PC-3 (cell line): ENCODE measurements at regions not wholly inside any gene's neighbourhood (a gene's known extent, or its start where the extent isn't known, plus 50 kb on each side); places are given as distances from the start of the nearest gene placed in this dataset.

Experiments
- ATAC-seq: fragments of 200-7000 bp; cut with Tn5 transposase; 2 replicates; pipeline ENCODE4 v1.9.1; 2020; ENCODE audit warnings: mild to moderate bottlenecking, moderate library complexity
- BruUV-seq: library from RNA; stranded (reverse); fragments of 400-500 nt; replicated peaks from 2 replicates; lab custom pipeline; 2021; lab: Mats Ljungman, UMichigan
- CTCF ChIA-PET: fragments of 300-600 bp; sonication (Branson Sonifier 250); formaldehyde crosslinking; loops from one replicate; lab custom pipeline; 2022; ENCODE audit warnings: antibody characterized with exemption; lab: Charles Lee
- POLR2A ChIA-PET: fragments of 300-600 bp; sonication (Branson Sonifier 250); formaldehyde crosslinking; loops from one replicate; lab custom pipeline; 2022; ENCODE audit warnings: antibody characterized with exemption; ENCODE audit not compliant: unreplicated experiment; lab: Charles Lee
- DNase-seq: peaks from one replicate; pipeline ENCODE4 v3.0.0-alpha.2; 2015
- H2AFZ ChIP-seq: fragments of 300-600 bp; sonication (generic); 2 replicates; pipeline ENCODE4 v1.6.0; 2016; ENCODE audit warnings: antibody characterized with exemption, low read length
- H3F3A ChIP-seq: fragments of 300-600 bp; sonication (generic); one replicate; pipeline ENCODE4 v1.6.0; 2017; ENCODE audit warnings: antibody characterized with exemption, low read length, control low read depth, mild to moderate bottlenecking; ENCODE audit not compliant: unreplicated experiment
- H3K27ac ChIP-seq: fragments of 300-600 bp; sonication (generic); 2 replicates; pipeline ENCODE4 v1.5.1; 2016; ENCODE audit warnings: mild to moderate bottlenecking, low read length
- H3K27me3 ChIP-seq: fragments of 300-600 bp; sonication (generic); 2 replicates; pipeline ENCODE4 v1.6.1; 2016; ENCODE audit warnings: low read length, mixed read lengths
- H3K36me3 ChIP-seq: fragments of 300-600 bp; sonication (generic); 2 replicates; pipeline ENCODE4 v1.6.1; 2016; ENCODE audit warnings: low read depth, mixed run types, low read length, mixed read lengths
- H3K4me1 ChIP-seq: fragments of 300-600 bp; sonication (generic); 2 replicates; pipeline ENCODE4 v1.5.1; 2016; ENCODE audit warnings: low read length; ENCODE audit not compliant: insufficient read depth
- H3K4me2 ChIP-seq: fragments of 300-600 bp; sonication (generic); 2 replicates; pipeline ENCODE4 v1.6.0; 2016; ENCODE audit warnings: low read length
- H3K4me3 ChIP-seq: fragments of 300-600 bp; sonication (generic); 2 replicates; pipeline ENCODE4 v1.5.1; 2016; ENCODE audit warnings: mild to moderate bottlenecking, low read length, mixed read lengths
- H3K79me2 ChIP-seq: fragments of 300-600 bp; sonication (generic); 2 replicates; pipeline ENCODE4 v1.6.1; 2017; ENCODE audit warnings: low read length, mixed read lengths
- H3K9ac ChIP-seq: fragments of 300-600 bp; sonication (generic); 2 replicates; pipeline ENCODE4 v1.6.0; 2016; ENCODE audit warnings: mild to moderate bottlenecking, low read length
- H3K9me2 ChIP-seq: fragments of 300-600 bp; sonication (generic); replicated peaks from 2 replicates; pipeline ENCODE4 v1.6.1; 2016; ENCODE audit warnings: mixed run types, low read length, mixed read lengths
- H3K9me3 ChIP-seq: fragments of 300-600 bp; sonication (generic); 2 replicates; pipeline ENCODE4 v1.6.1; 2016; ENCODE audit warnings: low read length, mixed read lengths
- H4K20me1 ChIP-seq: fragments of 300-600 bp; sonication (generic); 2 replicates; pipeline ENCODE4 v1.6.1; 2016; ENCODE audit warnings: low read length, mixed read lengths
- EZH2 ChIP-seq: fragments of 300-600 bp; sonication (generic); IDR thresholded peaks from one replicate; pipeline ENCODE4 v1.6.1; 2017; ENCODE audit warnings: antibody characterized with exemption, mild to moderate bottlenecking, low read length; ENCODE audit not compliant: unreplicated experiment
- EZH2phosphoT487 ChIP-seq: fragments of 300-600 bp; sonication (generic); IDR thresholded peaks from 2 replicates; pipeline ENCODE4 v1.6.1; 2018; ENCODE audit warnings: mild to moderate bottlenecking, antibody characterized with exemption, low read length, borderline replicate concordance
- intact Hi-C: fragments of 100-400 bp; cut with micrococcal nuclease; formaldehyde crosslinking; loops from 2 replicates; pipeline ENCODE4 v1.9.0; 2023
- TF ChIP-seq, protein P1 (sequence below): fragments of 300-600 bp; sonication (generic); conservative IDR thresholded peaks from 2 replicates; pipeline ENCODE4 v1.5.1; 2017; ENCODE audit warnings: antibody characterized with exemption, low read depth, mild to moderate bottlenecking, low read length

DNA sequence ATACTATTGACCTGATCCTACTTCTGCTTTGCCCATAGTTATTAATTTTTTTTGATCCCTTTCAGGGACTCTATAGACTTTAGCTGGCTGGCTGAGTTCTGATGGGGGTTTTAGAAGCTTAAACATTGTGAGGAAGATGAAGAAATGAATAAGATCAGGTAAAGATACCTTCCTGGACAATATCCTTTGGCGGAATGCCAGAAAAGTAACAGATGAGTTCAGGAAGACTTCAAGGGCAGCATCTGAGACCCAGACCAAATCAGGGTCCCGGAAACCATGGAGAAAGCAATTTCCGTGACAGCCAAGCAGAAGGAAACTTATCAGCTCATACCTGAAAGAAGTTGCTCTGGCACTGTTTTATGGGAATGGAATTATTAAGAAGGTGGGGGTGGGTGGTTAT is 100.4 kb downstream of the XCL2 start:
- H3K36me3 ChIP-seq, result no peaks in the 10 kb centered on the region
- H3K9me3 ChIP-seq, result no peaks in the 10 kb centered on the region
- no peaks in the 10 kb centered on the region for H3F3A ChIP-seq
- H3K4me2 ChIP-seq, result no peak overlapping the region
- intact Hi-C loops, result loop anchor here (5.0 kb wide), 1 partner anchor 904 kb away; no protein-coding TSS in a partner anchor
- BruUV-seq, result no TSS peak
- no peaks in the 10 kb centered on the region for H3K9me2 ChIP-seq
- no peak for DNase-seq
- H3K27ac ChIP-seq, result no peak overlapping the region
- no peaks in the 10 kb centered on the region for H3K27me3 ChIP-seq
- no peak overlapping the region for H2AFZ ChIP-seq
- H4K20me1 ChIP-seq, result no peaks in the 10 kb centered on the region
- TF ChIP-seq EZH2 (no peak), EZH2phosphoT487 (no peak)
- TF ChIP-seq, protein P1, sequence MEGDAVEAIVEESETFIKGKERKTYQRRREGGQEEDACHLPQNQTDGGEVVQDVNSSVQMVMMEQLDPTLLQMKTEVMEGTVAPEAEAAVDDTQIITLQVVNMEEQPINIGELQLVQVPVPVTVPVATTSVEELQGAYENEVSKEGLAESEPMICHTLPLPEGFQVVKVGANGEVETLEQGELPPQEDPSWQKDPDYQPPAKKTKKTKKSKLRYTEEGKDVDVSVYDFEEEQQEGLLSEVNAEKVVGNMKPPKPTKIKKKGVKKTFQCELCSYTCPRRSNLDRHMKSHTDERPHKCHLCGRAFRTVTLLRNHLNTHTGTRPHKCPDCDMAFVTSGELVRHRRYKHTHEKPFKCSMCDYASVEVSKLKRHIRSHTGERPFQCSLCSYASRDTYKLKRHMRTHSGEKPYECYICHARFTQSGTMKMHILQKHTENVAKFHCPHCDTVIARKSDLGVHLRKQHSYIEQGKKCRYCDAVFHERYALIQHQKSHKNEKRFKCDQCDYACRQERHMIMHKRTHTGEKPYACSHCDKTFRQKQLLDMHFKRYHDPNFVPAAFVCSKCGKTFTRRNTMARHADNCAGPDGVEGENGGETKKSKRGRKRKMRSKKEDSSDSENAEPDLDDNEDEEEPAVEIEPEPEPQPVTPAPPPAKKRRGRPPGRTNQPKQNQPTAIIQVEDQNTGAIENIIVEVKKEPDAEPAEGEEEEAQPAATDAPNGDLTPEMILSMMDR, result no peak
- ChIA-PET CTCF (interaction anchor here (0.8 kb wide), 1 partner anchor 56 kb away, joined by 3 read pairs; no protein-coding TSS in a partner anchor), POLR2A (no interaction called here)
- H3K4me1 ChIP-seq, result no peaks in the 10 kb centered on the region
- ATAC-seq, result no peak
- H3K9ac ChIP-seq, result no peak overlapping the region
- no peak overlapping the region for H3K4me3 ChIP-seq
- no peaks in the 10 kb centered on the region for H3K79me2 ChIP-seq

DNA sequence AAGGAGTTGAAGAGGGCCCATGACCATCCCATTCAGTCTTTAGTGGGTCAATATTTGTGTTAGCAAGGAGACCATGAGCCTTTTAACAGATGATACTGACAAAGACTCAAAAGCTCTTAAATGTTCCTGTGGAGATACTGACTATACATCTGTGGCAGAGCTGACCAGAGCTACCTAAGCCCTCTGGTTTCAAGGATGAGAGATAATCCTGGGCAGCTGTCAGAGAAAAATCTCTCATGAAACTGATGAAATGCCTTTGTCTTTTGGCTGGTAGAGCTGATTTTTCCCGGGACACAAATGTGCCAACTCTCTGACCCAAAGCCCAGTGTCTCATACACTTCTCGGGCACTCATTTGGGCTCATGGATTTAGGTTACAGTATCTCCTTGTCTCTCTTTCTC is 100.9 kb downstream of the XCL2 start:
- no peak overlapping the region for H3K27ac ChIP-seq
- TF ChIP-seq EZH2 (no peak), EZH2phosphoT487 (no peak)
- TF ChIP-seq, protein P1, result no peak
- CTCF ChIA-PET, result interaction anchor here (0.8 kb wide), 1 partner anchor 56 kb away, joined by 3 read pairs; no protein-coding TSS in a partner anchor
- H3K4me1 ChIP-seq, result no peaks in the 10 kb centered on the region
- H3K36me3 ChIP-seq, result no peaks in the 10 kb centered on the region
- H2AFZ ChIP-seq, result no peak overlapping the region
- no peaks in the 10 kb centered on the region for H4K20me1 ChIP-seq
- DNase-seq (no peak), ATAC-seq (no peak)
- no TSS peak for BruUV-seq
- H3K9me2 ChIP-seq, result no peaks in the 10 kb centered on the region
- H3K4me2 ChIP-seq, result no peak overlapping the region
- H3K9ac ChIP-seq, result no peak overlapping the region
- no peak overlapping the region for H3K4me3 ChIP-seq
- intact Hi-C loops, result loop anchor here (5.0 kb wide), 1 partner anchor 904 kb away; no protein-coding TSS in a partner anchor
- no peaks in the 10 kb centered on the region for H3K9me3 ChIP-seq
- POLR2A ChIA-PET, result no interaction called here
- H3F3A ChIP-seq, result no peaks in the 10 kb centered on the region
- H3K27me3 ChIP-seq, result no peaks in the 10 kb centered on the region
- no peaks in the 10 kb centered on the region for H3K79me2 ChIP-seq

- H3K4me2 ChIP-seq, result no peak overlapping the region
- BruUV-seq, result no TSS peak
- no peak for ATAC-seq
- TF ChIP-seq, protein P1, result no peak
- TF ChIP-seq EZH2phosphoT487, result no peak
- TF ChIP-seq EZH2, result no peak
- H4K20me1 ChIP-seq, result no peaks in the 10 kb centered on the region
- ChIA-PET CTCF (no interaction called here), POLR2A (interaction anchor here (0.6 kb wide), 1 partner anchor 9 kb away, joined by 3 read pairs; no protein-coding TSS in a partner anchor)
- no peaks in the 10 kb centered on the region for H3K36me3 ChIP-seq
- no peaks in the 10 kb centered on the region for H3K27me3 ChIP-seq
- H3K9me2 ChIP-seq, result no peaks in the 10 kb centered on the region
- H3K9me3 ChIP-seq, result no peaks in the 10 kb centered on the region
- H3K9ac ChIP-seq, result no peak overlapping the region
- no peak overlapping the region for H3K4me3 ChIP-seq
- intact Hi-C loops, result loop anchor here (5.0 kb wide), 1 partner anchor 906 kb away; no protein-coding TSS in a partner anchor
- DNase-seq, result no peak
- H3K27ac ChIP-seq, result no peak overlapping the region
- H2AFZ ChIP-seq, result no peak overlapping the region
- H3K4me1 ChIP-seq, result no peaks in the 10 kb centered on the region
- H3K79me2 ChIP-seq, result no peaks in the 10 kb centered on the region
- H3F3A ChIP-seq, result no peaks in the 10 kb centered on the region
These were observed 102.1 kb downstream of the XCL2 start for GRCh38 chr1:168441745-168442144.
